ENCODE measurements at regions not wholly inside any gene's neighbourhood (a gene's known extent, or its start where the extent isn't known, plus 50 kb on each side); places are given as distances from the start of the nearest gene placed in this dataset.

- no peak for TF ChIP-seq TAF1 (IDR thresholded peaks at IDR 0.05; ENCODE audit: low read depth)
- no peak for TF ChIP-seq CEBPB (IDR thresholded peaks at IDR 0.05)
- no peak for TF ChIP-seq EP300 (IDR thresholded peaks at IDR 0.05; ENCODE audit: borderline replicate concordance)
- no peak for TF ChIP-seq EGR1 (IDR thresholded peaks at IDR 0.05)
- no peak for TF ChIP-seq USF1 (IDR thresholded peaks at IDR 0.05)
- TF ChIP-seq FOXM1 (IDR thresholded peaks at IDR 0.05; ENCODE audit: borderline replicate concordance, low read depth) = no peak
- TF ChIP-seq TCF12 (IDR thresholded peaks at IDR 0.05; ENCODE audit: low read depth) = no peak
- TF ChIP-seq, protein P1, sequence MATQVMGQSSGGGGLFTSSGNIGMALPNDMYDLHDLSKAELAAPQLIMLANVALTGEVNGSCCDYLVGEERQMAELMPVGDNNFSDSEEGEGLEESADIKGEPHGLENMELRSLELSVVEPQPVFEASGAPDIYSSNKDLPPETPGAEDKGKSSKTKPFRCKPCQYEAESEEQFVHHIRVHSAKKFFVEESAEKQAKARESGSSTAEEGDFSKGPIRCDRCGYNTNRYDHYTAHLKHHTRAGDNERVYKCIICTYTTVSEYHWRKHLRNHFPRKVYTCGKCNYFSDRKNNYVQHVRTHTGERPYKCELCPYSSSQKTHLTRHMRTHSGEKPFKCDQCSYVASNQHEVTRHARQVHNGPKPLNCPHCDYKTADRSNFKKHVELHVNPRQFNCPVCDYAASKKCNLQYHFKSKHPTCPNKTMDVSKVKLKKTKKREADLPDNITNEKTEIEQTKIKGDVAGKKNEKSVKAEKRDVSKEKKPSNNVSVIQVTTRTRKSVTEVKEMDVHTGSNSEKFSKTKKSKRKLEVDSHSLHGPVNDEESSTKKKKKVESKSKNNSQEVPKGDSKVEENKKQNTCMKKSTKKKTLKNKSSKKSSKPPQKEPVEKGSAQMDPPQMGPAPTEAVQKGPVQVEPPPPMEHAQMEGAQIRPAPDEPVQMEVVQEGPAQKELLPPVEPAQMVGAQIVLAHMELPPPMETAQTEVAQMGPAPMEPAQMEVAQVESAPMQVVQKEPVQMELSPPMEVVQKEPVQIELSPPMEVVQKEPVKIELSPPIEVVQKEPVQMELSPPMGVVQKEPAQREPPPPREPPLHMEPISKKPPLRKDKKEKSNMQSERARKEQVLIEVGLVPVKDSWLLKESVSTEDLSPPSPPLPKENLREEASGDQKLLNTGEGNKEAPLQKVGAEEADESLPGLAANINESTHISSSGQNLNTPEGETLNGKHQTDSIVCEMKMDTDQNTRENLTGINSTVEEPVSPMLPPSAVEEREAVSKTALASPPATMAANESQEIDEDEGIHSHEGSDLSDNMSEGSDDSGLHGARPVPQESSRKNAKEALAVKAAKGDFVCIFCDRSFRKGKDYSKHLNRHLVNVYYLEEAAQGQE (IDR thresholded peaks at IDR 0.05; ENCODE audit: low read depth) = no peak
- TF ChIP-seq MAX (IDR thresholded peaks at IDR 0.05) = no peak
- no peak for TF ChIP-seq CREB1 (IDR thresholded peaks at IDR 0.05; ENCODE audit: low read depth)
- no peak for TF ChIP-seq YY1 (IDR thresholded peaks at IDR 0.05; ENCODE audit: low read depth)
- no peak for TF ChIP-seq RAD21 (IDR thresholded peaks at IDR 0.05; ENCODE audit: low read depth)
- no peak for TF ChIP-seq ZBTB7A (IDR thresholded peaks at IDR 0.05; ENCODE audit: low read depth)
- TF ChIP-seq NFIC (IDR thresholded peaks at IDR 0.05) = no peak
- TF ChIP-seq TEAD4 (IDR thresholded peaks at IDR 0.05) = no peak
Observed at GRCh38 chr4:31107362-31107761, 387.2 kb downstream of the PCDH7 start.

DNA sequence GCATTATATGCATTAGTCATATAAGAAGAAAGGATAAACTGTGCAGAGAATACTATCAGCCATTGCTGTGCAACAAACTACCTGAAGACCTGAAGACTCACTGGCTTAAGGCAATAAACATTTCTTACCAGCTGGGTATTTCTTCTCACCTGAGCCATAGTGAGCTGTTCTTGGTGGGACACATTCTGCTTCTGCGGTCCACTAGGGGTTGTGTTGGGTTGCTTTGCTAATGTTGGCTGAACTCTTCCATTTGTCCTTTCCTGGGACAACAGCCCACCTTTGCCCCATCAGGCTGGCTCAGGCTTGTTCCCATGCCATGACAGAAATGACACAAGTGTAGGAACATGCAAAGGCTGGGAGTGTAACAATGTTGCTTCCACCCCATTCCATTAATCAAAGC lies 388.6 kb downstream of the PCDH7 start:
- no peak for TF ChIP-seq RAD21 (IDR thresholded peaks at IDR 0.05; ENCODE audit: low read depth)
- no peak for TF ChIP-seq ZBTB7A (IDR thresholded peaks at IDR 0.05; ENCODE audit: low read depth)
- TF ChIP-seq NFIC (IDR thresholded peaks at IDR 0.05) = no peak
- TF ChIP-seq, protein P1 (IDR thresholded peaks at IDR 0.05; ENCODE audit: low read depth) = no peak
- TF ChIP-seq YY1 (IDR thresholded peaks at IDR 0.05; ENCODE audit: low read depth) = no peak
- TF ChIP-seq MAX (IDR thresholded peaks at IDR 0.05) = no peak
- no peak for TF ChIP-seq TAF1 (IDR thresholded peaks at IDR 0.05; ENCODE audit: low read depth)
- TF ChIP-seq TEAD4 (IDR thresholded peaks at IDR 0.05) = no peak
- TF ChIP-seq USF1 (IDR thresholded peaks at IDR 0.05) = no peak
- no peak for TF ChIP-seq CREB1 (IDR thresholded peaks at IDR 0.05; ENCODE audit: low read depth)
- TF ChIP-seq FOXM1 (IDR thresholded peaks at IDR 0.05; ENCODE audit: borderline replicate concordance, low read depth) = no peak
- TF ChIP-seq CEBPB (IDR thresholded peaks at IDR 0.05) = no peak
- no peak for TF ChIP-seq EGR1 (IDR thresholded peaks at IDR 0.05)
- no peak for TF ChIP-seq EP300 (IDR thresholded peaks at IDR 0.05; ENCODE audit: borderline replicate concordance)
- TF ChIP-seq TCF12 (IDR thresholded peaks at IDR 0.05; ENCODE audit: low read depth) = no peak

DNA sequence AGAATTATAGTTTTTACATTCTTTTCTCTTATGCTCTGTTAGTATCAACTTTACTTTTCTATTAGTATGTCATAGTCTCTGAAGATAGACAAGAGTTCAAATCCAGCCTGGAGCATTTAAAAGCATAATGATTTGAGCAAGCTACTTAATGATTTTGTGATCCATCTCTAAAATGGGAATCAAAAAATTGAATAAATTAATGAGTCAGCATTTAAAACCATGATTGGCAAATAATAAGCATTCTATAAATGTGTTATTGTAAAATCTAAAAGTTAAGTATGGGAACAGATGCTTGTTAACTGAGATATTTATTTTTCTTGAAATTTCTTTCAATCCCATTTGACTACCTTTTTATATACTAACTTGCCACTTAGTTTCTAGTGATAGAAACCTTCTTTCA lies 391.6 kb downstream of the PCDH7 start:
- TF ChIP-seq YY1 (IDR thresholded peaks at IDR 0.05; ENCODE audit: low read depth) = no peak
- no peak for TF ChIP-seq NFIC (IDR thresholded peaks at IDR 0.05)
- TF ChIP-seq CEBPB (IDR thresholded peaks at IDR 0.05) = no peak
- no peak for TF ChIP-seq TCF12 (IDR thresholded peaks at IDR 0.05; ENCODE audit: low read depth)
- no peak for TF ChIP-seq TEAD4 (IDR thresholded peaks at IDR 0.05)
- no peak for TF ChIP-seq RAD21 (IDR thresholded peaks at IDR 0.05; ENCODE audit: low read depth)
- no peak for TF ChIP-seq EGR1 (IDR thresholded peaks at IDR 0.05)
- no peak for TF ChIP-seq USF1 (IDR thresholded peaks at IDR 0.05)
- no peak for TF ChIP-seq FOXM1 (IDR thresholded peaks at IDR 0.05; ENCODE audit: borderline replicate concordance, low read depth)
- TF ChIP-seq CREB1 (IDR thresholded peaks at IDR 0.05; ENCODE audit: low read depth) = no peak
- TF ChIP-seq ZBTB7A (IDR thresholded peaks at IDR 0.05; ENCODE audit: low read depth) = no peak
- TF ChIP-seq EP300 (IDR thresholded peaks at IDR 0.05; ENCODE audit: borderline replicate concordance) = no peak
- TF ChIP-seq, protein P1 (IDR thresholded peaks at IDR 0.05; ENCODE audit: low read depth) = no peak
- TF ChIP-seq MAX (IDR thresholded peaks at IDR 0.05) = no peak
- no peak for TF ChIP-seq TAF1 (IDR thresholded peaks at IDR 0.05; ENCODE audit: low read depth)
